ENCODE measurements at regions not wholly inside any gene's neighbourhood (a gene's known extent, or its start where the extent isn't known, plus 50 kb on each side); places are given as distances from the start of the nearest gene placed in this dataset.

- no peak for DNase-seq
These were observed 949.8 kb downstream of the NLGN4X start for GRCh38 chrX:5278908-5279307.

- no peak for DNase-seq
These were observed 963.3 kb downstream of the NLGN4X start for GRCh38 chrX:5265324-5265850.

- no peak for DNase-seq
These were observed 978.6 kb downstream of the NLGN4X start for GRCh38 chrX:5250106-5250505.

GRCh38 chrX:5242091-5242790, 986.4 kb downstream of the NLGN4X start:
- no peak for DNase-seq

- DNase-seq, result no peak
These were observed 991.9 kb downstream of the NLGN4X start for GRCh38 chrX:5236749-5237148.

GRCh38 chrX:5236096-5236495, 992.6 kb downstream of the NLGN4X start:
- no peak for DNase-seq

- DNase-seq, result no peak
These were observed 994.8 kb downstream of the NLGN4X start for GRCh38 chrX:5233830-5234229.

- DNase-seq, result no peak
These were observed 1008.2 kb downstream of the NLGN4X start for GRCh38 chrX:5220421-5220820.

- no peak for DNase-seq
These were observed 1033.9 kb downstream of the NLGN4X start for GRCh38 chrX:5194806-5195205.

GRCh38 chrX:5180135-5180741, 1048.4 kb downstream of the NLGN4X start:
- no peak for DNase-seq

GRCh38 chrX:5176766-5177165, 1051.9 kb downstream of the NLGN4X start:
- DNase-seq, result no peak

- DNase-seq, result no peak
These were observed 1065.0 kb downstream of the NLGN4X start for GRCh38 chrX:5163663-5164062.

- no peak for DNase-seq
These were observed 1073.4 kb downstream of the NLGN4X start for GRCh38 chrX:5155301-5155700.

- DNase-seq, result no peak
These were observed 1082.7 kb downstream of the NLGN4X start for GRCh38 chrX:5145957-5146356.

GRCh38 chrX:5142644-5143043, 1086.0 kb downstream of the NLGN4X start:
- DNase-seq, result no peak

GRCh38 chrX:5122181-5122678, 1106.4 kb downstream of the NLGN4X start:
- no peak for DNase-seq

GRCh38 chrX:5117816-5118215, 1110.9 kb downstream of the NLGN4X start:
- DNase-seq, result no peak

- DNase-seq, result no peak
These were observed 1115.5 kb downstream of the NLGN4X start for GRCh38 chrX:5113128-5113527.

GRCh38 chrX:5100004-5100403, 1128.7 kb downstream of the NLGN4X start:
- no peak for DNase-seq

- DNase-seq, result no peak
These were observed 1142.3 kb downstream of the NLGN4X start for GRCh38 chrX:5086388-5086787.

GRCh38 chrX:5084279-5084678, 1144.4 kb downstream of the NLGN4X start:
- DNase-seq, result no peak

- no peak for DNase-seq
These were observed 1146.0 kb downstream of the NLGN4X start for GRCh38 chrX:5082705-5083104.

- no peak for DNase-seq
These were observed 1147.9 kb downstream of the NLGN4X start for GRCh38 chrX:5080791-5081190.

- DNase-seq, result no peak
These were observed 1160.1 kb downstream of the NLGN4X start for GRCh38 chrX:5068550-5068949.

GRCh38 chrX:5057786-5058185, 1170.9 kb downstream of the NLGN4X start:
- no peak for DNase-seq
